HepG2 (cell line): ENCODE measurements at regions not wholly inside any gene's neighbourhood (a gene's known extent, or its start where the extent isn't known, plus 50 kb on each side); places are given as distances from the start of the nearest gene placed in this dataset.

Source experiments
- ATAC-seq: fragments of 200-7000 bp; cut with Tn5 transposase; 3 replicates; pipeline ENCODE4 v1.9.1; 2020; ENCODE audit warnings: mild to moderate bottlenecking, moderate library complexity
- BruUV-seq: library from RNA; stranded (reverse); fragments of 400-500 nt; replicated peaks from 2 replicates; lab custom pipeline; 2021; lab: Mats Ljungman, UMichigan
- CTCF ChIA-PET: fragments of 300-600 bp; formaldehyde crosslinking; extraction: SDS; loops from one replicate; lab custom pipeline; 2021; ENCODE audit warnings: low total read pairs, inconsistent platforms, low intra/inter-chr PET ratio; lab: Yijun Ruan, JAX
- POLR2A ChIA-PET: fragments of 350-600 bp; sonication (Branson Sonifier 250); formaldehyde crosslinking; loops from one replicate; lab custom pipeline; 2020; ENCODE audit warnings: antibody characterized with exemption, inconsistent platforms; lab: Yijun Ruan, JAX
- DNase-seq: peaks from one replicate; pipeline ENCODE4 v3.0.0-alpha.2; 2015; ENCODE audit warnings: low spot score
- FAIRE-seq: peaks from 3 replicates; lab custom pipeline; 2011; peaks lifted over from hg19 to GRCh38; lab: Jason Lieb, UNC
- H2AFZ ChIP-seq: one replicate; pipeline ENCODE4 v1.6.1; 2011; ENCODE audit warnings: low read length, inconsistent platforms
- H3K27ac ChIP-seq: fragments of 300-600 bp; 3 replicates; pipeline ENCODE4 v1.8.0; 2011; ENCODE audit warnings: mixed run types, mild to moderate bottlenecking, mixed read lengths, low read length, inconsistent platforms; ENCODE audit not compliant: insufficient read depth; ENCODE audit errors: extremely low read length
- H3K27me3 ChIP-seq, 2 experiments: fragments of 200-600 bp in 1 of 2; 2 replicates in 1 of 2; 3 replicates in 1 of 2; pipeline versions ENCODE4 v1.6.0 to v1.8.0; 2011; ENCODE audit warnings: low read length in 2 of 2, mild to moderate bottlenecking in 2 of 2, moderate library complexity in 2 of 2, inconsistent platforms in 1 of 2; ENCODE audit not compliant: insufficient read depth in 2 of 2, control insufficient read depth in 1 of 2
- H3K36me3 ChIP-seq, 2 experiments: fragments of 200-600 bp in 1 of 2; replicated peaks in 1 of 2; 2 replicates in 1 of 2; 3 replicates in 1 of 2; pipeline versions ENCODE4 v1.5.1 to v1.8.0; 2011; ENCODE audit warnings: low read length in 2 of 2, inconsistent platforms in 1 of 2; ENCODE audit not compliant: insufficient read depth in 2 of 2, control insufficient read depth in 1 of 2
- H3K4me1 ChIP-seq: 2 replicates; pipeline ENCODE4 v1.5.1; 2012; ENCODE audit warnings: low read length, inconsistent platforms; ENCODE audit not compliant: insufficient read depth
- H3K4me2 ChIP-seq: 2 replicates; pipeline ENCODE4 v1.6.0; 2011; ENCODE audit warnings: low read depth, low read length, inconsistent platforms
- H3K4me3 ChIP-seq, 3 experiments: fragments of 200-600 bp in 1 of 3; sonication (generic), shearing (Covaris generic) in 1 of 3; replicated peaks in 1 of 3; 2 replicates each; pipeline ENCODE4 v1.5.1; 2011 to 2016; ENCODE audit warnings: low read length in 3 of 3, inconsistent platforms in 2 of 3, low read depth in 2 of 3, mild to moderate bottlenecking in 2 of 3, control low read depth in 1 of 3, mixed read lengths in 1 of 3; ENCODE audit not compliant: insufficient read depth in 1 of 3
- H3K79me2 ChIP-seq: one replicate; pipeline ENCODE4 v1.6.1; 2011; ENCODE audit warnings: low read length, inconsistent platforms; ENCODE audit not compliant: insufficient read depth
- H3K9ac ChIP-seq: 2 replicates; pipeline ENCODE4 v1.6.0; 2011; ENCODE audit warnings: mild to moderate bottlenecking, low read depth, low read length, inconsistent platforms; ENCODE audit not compliant: insufficient read depth
- H3K9me3 ChIP-seq: 2 replicates; pipeline ENCODE4 v1.5.1; 2012; ENCODE audit warnings: mild to moderate bottlenecking, low read length
- H4K20me1 ChIP-seq: 2 replicates; pipeline ENCODE4 v1.6.0; 2011; ENCODE audit warnings: inconsistent platforms, mild to moderate bottlenecking, low read length, moderate library complexity; ENCODE audit not compliant: insufficient read depth
- KDM1A ChIP-seq: IDR thresholded peaks from 2 replicates; pipeline ENCODE4 v1.6.1; 2016; ENCODE audit warnings: missing compliant biosample characterization
- KDM6A ChIP-seq: IDR thresholded peaks from 2 replicates; pipeline ENCODE4 v1.6.1; 2016; ENCODE audit warnings: low read depth
- MAZ ChIP-seq, 2 experiments: sonication (generic) in 1 of 2; formaldehyde crosslinking in 1 of 2; IDR thresholded peaks; 2 replicates each; pipeline versions ENCODE4 v1.5.0 to v1.6.1; 2012 to 2020; ENCODE audit warnings: low read depth in 2 of 2, mild to moderate bottlenecking in 2 of 2, borderline replicate concordance in 1 of 2, improper control_type of control experiment in 1 of 2, low read length in 1 of 2, missing genetic modification reagents in 1 of 2, moderate library complexity in 1 of 2
- MEIS1 ChIP-seq: sonication (generic); formaldehyde crosslinking; IDR thresholded peaks from 2 replicates; pipeline ENCODE4 v1.9.0; 2021; ENCODE audit warnings: mild to moderate bottlenecking, missing genetic modification reagents, moderate library complexity, borderline replicate concordance
- SIX1 ChIP-seq: sonication (generic); formaldehyde crosslinking; IDR thresholded peaks from 2 replicates; pipeline ENCODE4 v1.4.0; 2020; ENCODE audit warnings: missing genetic modification reagents, borderline replicate concordance
- ZBTB3 ChIP-seq: sonication (generic); formaldehyde crosslinking; IDR thresholded peaks from 2 replicates; pipeline ENCODE4 v1.4.0; 2020; ENCODE audit warnings: low read depth, mild to moderate bottlenecking, moderate library complexity, missing genetic modification reagents, borderline replicate concordance
- ZFP36L2 ChIP-seq: sonication (generic); formaldehyde crosslinking; IDR thresholded peaks from 2 replicates; pipeline ENCODE4 v1.4.0; 2020; ENCODE audit warnings: missing genetic modification reagents
- ZNF337 ChIP-seq: sonication (generic); formaldehyde crosslinking; IDR thresholded peaks from 2 replicates; pipeline ENCODE4 v1.5.1; 2020; ENCODE audit warnings: missing genetic modification reagents, low read depth, mild to moderate bottlenecking, borderline replicate concordance
- ZNF703 ChIP-seq: sonication (generic); formaldehyde crosslinking; IDR thresholded peaks from 2 replicates; pipeline ENCODE4 v1.5.1; 2020; ENCODE audit warnings: missing genetic modification reagents, mild to moderate bottlenecking, moderate library complexity, borderline replicate concordance
- WGBS: methylation state at CpG from one replicate; pipeline ENCODE4 v1.1.6; 2017; ENCODE audit warnings: low lambda C conversion rate; 5-methylcytosine and 5-hydroxymethylcytosine counted together
- in situ Hi-C: cut with HindIII; loops from 2 replicates; pipeline ENCODE4 v1.10.0; 2017; ENCODE audit warnings: low pct_unique_long_range_greater_than_20kb; ENCODE audit not compliant: extremely low pct_ligation_motif_present
- intact Hi-C: fragments of 100-400 bp; cut with micrococcal nuclease; formaldehyde crosslinking; loops from one replicate; pipeline ENCODE4 v1.10.0; 2022; ENCODE audit not compliant: unreplicated experiment
- TF ChIP-seq, protein P1 (sequence below): sonication (generic); formaldehyde crosslinking; IDR thresholded peaks from 2 replicates; pipeline ENCODE4 v1.4.0; 2020; ENCODE audit warnings: missing genetic modification reagents
- TF ChIP-seq, protein P2 (sequence below): sonication (generic); formaldehyde crosslinking; IDR thresholded peaks from 2 replicates; pipeline ENCODE4 v1.5.1; 2020; ENCODE audit warnings: missing genetic modification reagents, mild to moderate bottlenecking, borderline replicate concordance

DNA sequence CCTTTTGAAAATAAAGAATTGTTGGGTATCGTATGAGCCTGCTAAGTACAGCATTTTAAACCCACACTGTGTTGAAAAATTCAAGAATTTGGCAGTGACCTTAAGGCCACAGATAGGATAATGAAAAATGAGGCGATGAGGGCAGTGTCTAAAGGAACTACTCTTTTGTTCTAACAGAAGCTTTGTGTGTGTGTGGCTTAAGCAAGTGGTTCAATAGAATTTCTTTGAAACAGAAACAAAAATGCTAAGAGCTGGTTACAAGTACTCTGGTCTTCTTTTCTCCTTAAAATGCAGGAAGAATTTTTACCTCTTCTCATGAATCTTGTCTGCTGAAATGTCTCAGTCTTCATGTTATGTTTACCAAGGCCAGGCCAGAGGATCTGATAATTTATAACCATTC lies 279.5 kb downstream of the ZNF536 start:
- no peaks in the 10 kb centered on the region for H3K79me2 ChIP-seq
- DNase-seq (no peak), ATAC-seq (no peak), FAIRE-seq (no peak)
- CTCF ChIA-PET, result no interaction called here
- no TSS peak for BruUV-seq
- in situ Hi-C loops (loop anchor here (5.0 to 25.0 kb wide), 2 partner anchors 424 to 914 kb away; no protein-coding TSS in a partner anchor), intact Hi-C loops (loop anchor here (2.0 kb wide), 1 partner anchor 425 kb away; no protein-coding TSS in a partner anchor)
- no peaks in the 10 kb centered on the region for H3K36me3 ChIP-seq
- H3K27me3 ChIP-seq, result peaks cover 0 to 25% of the 10 kb centered on the region in 2 experiments; a peak in 2 of 5 replicates
- no peak overlapping the region for H3K4me3 ChIP-seq
- H4K20me1 ChIP-seq, result no peaks in the 10 kb centered on the region
- 7% methylated on average over 2 of the region's 2 CpGs for whole genome bisulfite sequencing
- no peak overlapping the region for H3K9ac ChIP-seq
- H3K27ac ChIP-seq, result no peak overlapping the region
- H3K4me1 ChIP-seq, result no peaks in the 10 kb centered on the region
- POLR2A ChIA-PET, result no interaction called here
- no peak overlapping the region for H2AFZ ChIP-seq
- no peaks in the 10 kb centered on the region for H3K9me3 ChIP-seq
- no peak overlapping the region for H3K4me2 ChIP-seq
- no peak for TF ChIP-seq ZBTB3 (CRISPR knock-in tag)
- no peak for TF ChIP-seq MEIS1 (CRISPR knock-in tag)
- no peak for TF ChIP-seq MAZ (IDR thresholded peaks at IDR 0.05; ENCODE audit: borderline replicate concordance, low read depth, low read length)
- no peak for TF ChIP-seq MAZ (CRISPR knock-in tag; IDR thresholded peaks at IDR 0.05; ENCODE audit: low read depth)
- TF ChIP-seq, protein P1, sequence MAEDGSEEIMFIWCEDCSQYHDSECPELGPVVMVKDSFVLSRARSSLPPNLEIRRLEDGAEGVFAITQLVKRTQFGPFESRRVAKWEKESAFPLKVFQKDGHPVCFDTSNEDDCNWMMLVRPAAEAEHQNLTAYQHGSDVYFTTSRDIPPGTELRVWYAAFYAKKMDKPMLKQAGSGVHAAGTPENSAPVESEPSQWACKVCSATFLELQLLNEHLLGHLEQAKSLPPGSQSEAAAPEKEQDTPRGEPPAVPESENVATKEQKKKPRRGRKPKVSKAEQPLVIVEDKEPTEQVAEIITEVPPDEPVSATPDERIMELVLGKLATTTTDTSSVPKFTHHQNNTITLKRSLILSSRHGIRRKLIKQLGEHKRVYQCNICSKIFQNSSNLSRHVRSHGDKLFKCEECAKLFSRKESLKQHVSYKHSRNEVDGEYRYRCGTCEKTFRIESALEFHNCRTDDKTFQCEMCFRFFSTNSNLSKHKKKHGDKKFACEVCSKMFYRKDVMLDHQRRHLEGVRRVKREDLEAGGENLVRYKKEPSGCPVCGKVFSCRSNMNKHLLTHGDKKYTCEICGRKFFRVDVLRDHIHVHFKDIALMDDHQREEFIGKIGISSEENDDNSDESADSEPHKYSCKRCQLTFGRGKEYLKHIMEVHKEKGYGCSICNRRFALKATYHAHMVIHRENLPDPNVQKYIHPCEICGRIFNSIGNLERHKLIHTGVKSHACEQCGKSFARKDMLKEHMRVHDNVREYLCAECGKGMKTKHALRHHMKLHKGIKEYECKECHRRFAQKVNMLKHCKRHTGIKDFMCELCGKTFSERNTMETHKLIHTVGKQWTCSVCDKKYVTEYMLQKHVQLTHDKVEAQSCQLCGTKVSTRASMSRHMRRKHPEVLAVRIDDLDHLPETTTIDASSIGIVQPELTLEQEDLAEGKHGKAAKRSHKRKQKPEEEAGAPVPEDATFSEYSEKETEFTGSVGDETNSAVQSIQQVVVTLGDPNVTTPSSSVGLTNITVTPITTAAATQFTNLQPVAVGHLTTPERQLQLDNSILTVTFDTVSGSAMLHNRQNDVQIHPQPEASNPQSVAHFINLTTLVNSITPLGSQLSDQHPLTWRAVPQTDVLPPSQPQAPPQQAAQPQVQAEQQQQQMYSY (CRISPR knock-in tag), result no peak
- no peak for TF ChIP-seq KDM1A
- TF ChIP-seq KDM6A (CRISPR knock-in tag), result no peak
- no peak for TF ChIP-seq ZNF703 (CRISPR knock-in tag)
- no peak for TF ChIP-seq ZFP36L2
- no peak for TF ChIP-seq ZNF337 (CRISPR knock-in tag)
- TF ChIP-seq, protein P2, sequence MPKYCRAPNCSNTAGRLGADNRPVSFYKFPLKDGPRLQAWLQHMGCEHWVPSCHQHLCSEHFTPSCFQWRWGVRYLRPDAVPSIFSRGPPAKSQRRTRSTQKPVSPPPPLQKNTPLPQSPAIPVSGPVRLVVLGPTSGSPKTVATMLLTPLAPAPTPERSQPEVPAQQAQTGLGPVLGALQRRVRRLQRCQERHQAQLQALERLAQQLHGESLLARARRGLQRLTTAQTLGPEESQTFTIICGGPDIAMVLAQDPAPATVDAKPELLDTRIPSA (CRISPR knock-in tag), result no peak
- no peak for TF ChIP-seq SIX1 (CRISPR knock-in tag)
